Ovary (tissue), 3 donors: ENCODE measurements at regions not wholly inside any gene's neighbourhood (a gene's known extent, or its start where the extent isn't known, plus 50 kb on each side); places are given as distances from the start of the nearest gene placed in this dataset.

Experiments
- EP300 ChIP-seq: sonication (generic); formaldehyde crosslinking; IDR thresholded peaks from one replicate; pipeline ENCODE4 v1.6.1; 2017; ENCODE audit warnings: antibody characterized with exemption
- POLR2A ChIP-seq: fragments of 450-650 bp; IDR thresholded peaks from one replicate; pipeline ENCODE4 v1.6.1; 2017; ENCODE audit warnings: antibody characterized with exemption, mild to moderate bottlenecking, moderate library complexity
- TF ChIP-seq, protein P1 (sequence below), 3 donors: fragments of 450-650 bp in 2 of 3; fragments of 200-600 bp in 1 of 3; IDR thresholded peaks; one replicate each; pipeline versions ENCODE4 v1.5.1 to v1.8.0; 2016 to 2022; ENCODE audit warnings: antibody characterized with exemption in 3 of 3, mild to moderate bottlenecking in 1 of 3
- donor health status: DM: no; HTN: no; CAD: no.

DNA sequence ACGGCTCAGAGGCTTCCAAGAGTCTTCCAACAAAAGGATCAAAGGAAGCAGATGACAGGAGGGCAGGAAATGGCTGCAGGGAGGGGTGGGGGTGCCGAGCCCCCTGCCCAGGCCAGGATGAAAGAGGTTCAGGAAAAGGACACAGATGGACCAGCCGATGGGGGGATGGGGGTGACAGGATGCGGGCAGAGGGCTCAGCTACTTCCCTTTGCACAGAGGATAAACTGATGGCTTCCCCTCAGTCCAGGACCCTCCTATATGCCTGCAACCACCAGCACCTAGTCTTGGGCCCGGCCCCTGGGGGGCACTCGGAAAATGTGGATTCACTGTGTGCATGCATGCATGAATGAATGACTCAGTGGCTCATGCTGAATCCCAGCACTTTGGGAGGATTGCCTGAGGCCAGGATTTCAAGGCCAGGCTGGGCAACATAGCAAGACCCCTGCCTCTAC, 148.2 kb downstream of the C9orf50 start:
- TF ChIP-seq, protein P1, sequence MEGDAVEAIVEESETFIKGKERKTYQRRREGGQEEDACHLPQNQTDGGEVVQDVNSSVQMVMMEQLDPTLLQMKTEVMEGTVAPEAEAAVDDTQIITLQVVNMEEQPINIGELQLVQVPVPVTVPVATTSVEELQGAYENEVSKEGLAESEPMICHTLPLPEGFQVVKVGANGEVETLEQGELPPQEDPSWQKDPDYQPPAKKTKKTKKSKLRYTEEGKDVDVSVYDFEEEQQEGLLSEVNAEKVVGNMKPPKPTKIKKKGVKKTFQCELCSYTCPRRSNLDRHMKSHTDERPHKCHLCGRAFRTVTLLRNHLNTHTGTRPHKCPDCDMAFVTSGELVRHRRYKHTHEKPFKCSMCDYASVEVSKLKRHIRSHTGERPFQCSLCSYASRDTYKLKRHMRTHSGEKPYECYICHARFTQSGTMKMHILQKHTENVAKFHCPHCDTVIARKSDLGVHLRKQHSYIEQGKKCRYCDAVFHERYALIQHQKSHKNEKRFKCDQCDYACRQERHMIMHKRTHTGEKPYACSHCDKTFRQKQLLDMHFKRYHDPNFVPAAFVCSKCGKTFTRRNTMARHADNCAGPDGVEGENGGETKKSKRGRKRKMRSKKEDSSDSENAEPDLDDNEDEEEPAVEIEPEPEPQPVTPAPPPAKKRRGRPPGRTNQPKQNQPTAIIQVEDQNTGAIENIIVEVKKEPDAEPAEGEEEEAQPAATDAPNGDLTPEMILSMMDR (IDR thresholded peaks at IDR 0.05), result no peak
- no peak for TF ChIP-seq POLR2A
- TF ChIP-seq EP300, result no peak
